Right atrium auricular region (tissue), 2 donors: ENCODE measurements at regions not wholly inside any gene's neighbourhood (a gene's known extent, or its start where the extent isn't known, plus 50 kb on each side); places are given as distances from the start of the nearest gene placed in this dataset.

Experiments
- DNase-seq: peaks from one replicate; pipeline ENCODE4 v3.0.0-alpha.2; 2019; ENCODE audit warnings: low spot score
- H3K27ac ChIP-seq, 2 donors: fragments of 200-600 bp; sonication (generic); 1 replicate in 1 of 2; 2 replicates in 1 of 2; pipeline ENCODE4 v1.5.1; 2016 to 2019
- H3K27me3 ChIP-seq, 2 donors: fragments of 200-600 bp; sonication (generic); one replicate each; pipeline versions ENCODE4 v1.5.1 to v1.6.0; 2017 to 2019
- H3K36me3 ChIP-seq: fragments of 200-600 bp; sonication (generic); one replicate; pipeline ENCODE4 v1.5.1; 2016
- H3K4me1 ChIP-seq, 2 donors: fragments of 200-600 bp; sonication (generic); one replicate each; pipeline versions ENCODE4 v1.5.1 to v1.6.0; 2017 to 2019
- H3K4me3 ChIP-seq, 2 donors: fragments of 200-600 bp; sonication (generic); 1 replicate in 1 of 2; 2 replicates in 1 of 2; pipeline ENCODE4 v1.5.1; 2017 to 2019; ENCODE audit warnings: mild to moderate bottlenecking in 1 of 2, moderate library complexity in 1 of 2
- H3K9me3 ChIP-seq, 2 donors: fragments of 200-600 bp; sonication (generic); one replicate each; pipeline ENCODE4 v1.5.1; 2019
- TF ChIP-seq, protein P1 (sequence below), 2 donors: fragments of 200-600 bp; sonication (generic); IDR thresholded peaks; one replicate each; pipeline ENCODE4 v1.5.1; 2019; ENCODE audit warnings: antibody characterized with exemption in 2 of 2

DNA sequence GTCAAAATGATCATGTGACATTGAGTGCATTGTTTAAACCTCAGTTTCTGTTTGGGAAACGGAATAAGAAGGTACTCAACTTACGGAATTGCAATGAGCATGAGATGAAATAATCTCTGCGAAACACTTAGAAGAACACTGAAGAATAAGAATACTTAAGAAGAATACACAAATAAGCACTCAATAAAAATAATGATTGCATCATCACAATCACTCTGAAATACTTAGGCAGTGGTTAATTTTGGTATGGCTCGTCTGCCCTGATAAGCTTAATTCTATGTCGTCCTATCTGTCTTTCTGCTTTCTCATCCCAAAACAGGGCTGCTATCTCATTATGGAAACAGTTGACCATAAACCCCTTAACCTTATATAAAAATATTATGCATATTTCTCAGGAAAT is 823.6 kb downstream of the DIAPH3 start:
- no peaks in the 10 kb centered on the region for H3K9me3 ChIP-seq
- H3K27ac ChIP-seq, result no peak overlapping the region
- H3K4me3 ChIP-seq, result no peak overlapping the region
- peaks cover 0 to 41% of the 10 kb centered on the region in 2 donors for H3K4me1 ChIP-seq
- no peaks in the 10 kb centered on the region for H3K36me3 ChIP-seq
- no peaks in the 10 kb centered on the region for H3K27me3 ChIP-seq
- no peak for DNase-seq
- TF ChIP-seq, protein P1, sequence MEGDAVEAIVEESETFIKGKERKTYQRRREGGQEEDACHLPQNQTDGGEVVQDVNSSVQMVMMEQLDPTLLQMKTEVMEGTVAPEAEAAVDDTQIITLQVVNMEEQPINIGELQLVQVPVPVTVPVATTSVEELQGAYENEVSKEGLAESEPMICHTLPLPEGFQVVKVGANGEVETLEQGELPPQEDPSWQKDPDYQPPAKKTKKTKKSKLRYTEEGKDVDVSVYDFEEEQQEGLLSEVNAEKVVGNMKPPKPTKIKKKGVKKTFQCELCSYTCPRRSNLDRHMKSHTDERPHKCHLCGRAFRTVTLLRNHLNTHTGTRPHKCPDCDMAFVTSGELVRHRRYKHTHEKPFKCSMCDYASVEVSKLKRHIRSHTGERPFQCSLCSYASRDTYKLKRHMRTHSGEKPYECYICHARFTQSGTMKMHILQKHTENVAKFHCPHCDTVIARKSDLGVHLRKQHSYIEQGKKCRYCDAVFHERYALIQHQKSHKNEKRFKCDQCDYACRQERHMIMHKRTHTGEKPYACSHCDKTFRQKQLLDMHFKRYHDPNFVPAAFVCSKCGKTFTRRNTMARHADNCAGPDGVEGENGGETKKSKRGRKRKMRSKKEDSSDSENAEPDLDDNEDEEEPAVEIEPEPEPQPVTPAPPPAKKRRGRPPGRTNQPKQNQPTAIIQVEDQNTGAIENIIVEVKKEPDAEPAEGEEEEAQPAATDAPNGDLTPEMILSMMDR (IDR thresholded peaks at IDR 0.05), result no peak

GRCh38 chr13:59340581-59340980 is 823.1 kb downstream of the DIAPH3 start:
- no peak for DNase-seq
- no peaks in the 10 kb centered on the region for H3K27me3 ChIP-seq
- peaks cover 0 to 44% of the 10 kb centered on the region in 2 donors for H3K4me1 ChIP-seq
- no peaks in the 10 kb centered on the region for H3K9me3 ChIP-seq
- no peak overlapping the region for H3K27ac ChIP-seq
- H3K36me3 ChIP-seq, result no peaks in the 10 kb centered on the region
- TF ChIP-seq, protein P1 (IDR thresholded peaks at IDR 0.05), result no peak
- no peak overlapping the region for H3K4me3 ChIP-seq

- DNase-seq, result no peak
- peaks cover 0 to 44% of the 10 kb centered on the region in 2 donors for H3K4me1 ChIP-seq
- H3K27me3 ChIP-seq, result no peaks in the 10 kb centered on the region
- no peaks in the 10 kb centered on the region for H3K9me3 ChIP-seq
- peak overlapping the region; percentile 23 to 85 for H3K27ac ChIP-seq
- no peak overlapping the region for H3K4me3 ChIP-seq
- TF ChIP-seq, protein P1 (IDR thresholded peaks at IDR 0.05), result no peak
- no peaks in the 10 kb centered on the region for H3K36me3 ChIP-seq
Measured at GRCh38 chr13:59342400-59342799, 821.3 kb downstream of the DIAPH3 start.

DNA sequence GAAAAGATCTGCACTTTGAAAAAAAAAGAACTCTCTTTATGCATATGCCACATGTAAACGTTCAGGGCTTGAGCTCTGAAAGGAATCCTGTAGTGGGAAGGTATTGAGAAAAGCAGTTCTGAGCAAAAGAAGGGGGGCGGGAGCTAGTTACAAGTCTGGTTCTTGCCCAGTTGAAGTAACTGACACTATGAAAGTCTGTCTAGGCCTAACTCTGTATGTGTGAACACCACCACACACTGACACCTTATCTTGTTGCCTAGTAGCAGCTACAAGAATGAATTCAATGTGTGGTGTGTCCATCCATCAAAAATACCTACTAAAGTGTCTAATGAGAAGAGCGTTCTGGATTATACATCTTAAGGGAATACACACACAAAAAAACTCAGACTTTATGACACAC is 820.6 kb downstream of the DIAPH3 start:
- H3K27me3 ChIP-seq, result no peaks in the 10 kb centered on the region
- peak overlapping the region; percentile 23 to 85 for H3K27ac ChIP-seq
- H3K4me1 ChIP-seq, result peaks cover 0 to 43% of the 10 kb centered on the region in 2 donors
- TF ChIP-seq, protein P1 (IDR thresholded peaks at IDR 0.05), result no peak
- no peak for DNase-seq
- H3K4me3 ChIP-seq, result no peak overlapping the region
- H3K9me3 ChIP-seq, result no peaks in the 10 kb centered on the region
- H3K36me3 ChIP-seq, result no peaks in the 10 kb centered on the region

- no peak for DNase-seq
- peaks cover 0 to 43% of the 10 kb centered on the region in 2 donors for H3K4me1 ChIP-seq
- H3K27ac ChIP-seq, result peak overlapping the region; percentile 47 to 85
- no peak overlapping the region for H3K4me3 ChIP-seq
- TF ChIP-seq, protein P1 (IDR thresholded peaks at IDR 0.05), result peak in 1 of 2 donors; percentile 29
- H3K27me3 ChIP-seq, result no peaks in the 10 kb centered on the region
- no peaks in the 10 kb centered on the region for H3K9me3 ChIP-seq
- no peaks in the 10 kb centered on the region for H3K36me3 ChIP-seq
Measured at GRCh38 chr13:59343993-59344822, 819.5 kb downstream of the DIAPH3 start.
